SK-N-SH (cell line): ENCODE measurements at regions not wholly inside any gene's neighbourhood (a gene's known extent, or its start where the extent isn't known, plus 50 kb on each side); places are given as distances from the start of the nearest gene placed in this dataset.

Experiments used
- CTCF ChIA-PET: fragments of 300-600, 350-600 bp; formaldehyde crosslinking; extraction: SDS; loops from one replicate; lab custom pipeline; 2021; lab: Yijun Ruan, JAX
- POLR2A ChIA-PET: fragments of 350-600 bp; sonication (Branson Sonifier 250); formaldehyde crosslinking; extraction: SDS; loops from one replicate; lab custom pipeline; 2020; ENCODE audit warnings: antibody characterized with exemption, inconsistent platforms; lab: Yijun Ruan, JAX
- DNase-seq: peaks from one replicate; pipeline ENCODE4 v3.0.0; 2012
- H2AFZ ChIP-seq: fragments of 200-600 bp; sonication (generic); 2 replicates; pipeline ENCODE4 v1.8.1; 2016; ENCODE audit warnings: antibody characterized with exemption, mild to moderate bottlenecking, low read depth
- H3F3A ChIP-seq: fragments of 200-600 bp; sonication (generic); replicated peaks from 2 replicates; pipeline ENCODE3; 2016; ENCODE audit warnings: antibody characterized with exemption, mild to moderate bottlenecking; ENCODE audit not compliant: insufficient read depth
- H3K27ac ChIP-seq, 2 experiments: fragments of 200-500 bp in 1 of 2; fragments of 200-600 bp in 1 of 2; sonication (Bioruptor generic) in 1 of 2; sonication (generic), shearing (Covaris generic) in 1 of 2; 2 replicates each; pipeline versions ENCODE4 v1.5.1 to v1.6.1; 2014 to 2016; ENCODE audit warnings: low read depth in 2 of 2, inconsistent platforms in 1 of 2, low read length in 1 of 2, mild to moderate bottlenecking in 1 of 2, mixed read lengths in 1 of 2
- H3K27me3 ChIP-seq: fragments of 200-600 bp; sonication (generic), shearing (Covaris generic); 2 replicates; pipeline ENCODE4 v1.6.1; 2016; ENCODE audit warnings: mixed run types; ENCODE audit not compliant: insufficient read depth
- H3K36me3 ChIP-seq, 2 experiments: fragments of 200-500 bp in 1 of 2; fragments of 200-600 bp in 1 of 2; sonication (Bioruptor generic) in 1 of 2; sonication (generic) in 1 of 2; replicated peaks in 1 of 2; 2 replicates each; pipeline versions ENCODE3 to v1.5.1; 2014 to 2016; ENCODE audit warnings: low read length in 1 of 2, mild to moderate bottlenecking in 1 of 2; ENCODE audit not compliant: insufficient read depth in 2 of 2, control insufficient read depth in 1 of 2
- H3K4me1 ChIP-seq, 2 experiments: fragments of 200-500 bp in 1 of 2; fragments of 200-600 bp in 1 of 2; sonication (Bioruptor generic) in 1 of 2; sonication (generic), shearing (Covaris generic) in 1 of 2; 2 replicates each; pipeline versions ENCODE4 v1.5.1 to v1.6.1; 2014 to 2016; ENCODE audit warnings: low read depth in 1 of 2, low read length in 1 of 2, mixed run types in 1 of 2; ENCODE audit not compliant: insufficient read depth in 2 of 2, control insufficient read depth in 1 of 2
- H3K4me2 ChIP-seq: fragments of 200-600 bp; sonication (generic), shearing (Covaris generic); 2 replicates; pipeline ENCODE4 v1.6.1; 2017; ENCODE audit warnings: mixed run types
- H3K4me3 ChIP-seq, 2 experiments: fragments of 200-500 bp in 1 of 2; fragments of 200-600 bp in 1 of 2; sonication (Bioruptor generic) in 1 of 2; sonication (generic), shearing (Covaris generic) in 1 of 2; 2 replicates each; pipeline versions ENCODE4 v1.5.1 to v1.8.1; 2014 to 2016; ENCODE audit warnings: low read depth in 2 of 2, inconsistent platforms in 1 of 2, low read length in 1 of 2, mild to moderate bottlenecking in 1 of 2, mixed read lengths in 1 of 2, moderate library complexity in 1 of 2
- H3K79me2 ChIP-seq: fragments of 200-600 bp; sonication (generic); 2 replicates; pipeline ENCODE4 v1.8.1; 2017; ENCODE audit warnings: mild to moderate bottlenecking; ENCODE audit not compliant: insufficient read depth
- H3K9ac ChIP-seq: fragments of 200-600 bp; sonication (generic); 2 replicates; pipeline ENCODE4 v1.6.1; 2017; ENCODE audit warnings: mixed run types
- H3K9me2 ChIP-seq: fragments of 200-600 bp; sonication (generic); 2 replicates; pipeline ENCODE4 v1.6.1; 2017; ENCODE audit warnings: mixed run types
- H3K9me3 ChIP-seq: fragments of 200-600 bp; sonication (generic); 2 replicates; pipeline ENCODE4 v1.6.1; 2017; ENCODE audit warnings: mixed run types, mild to moderate bottlenecking, moderate library complexity
- H4K20me1 ChIP-seq: fragments of 200-600 bp; sonication (generic); 2 replicates; pipeline ENCODE4 v1.6.1; 2017; ENCODE audit warnings: mild to moderate bottlenecking, mixed run types; ENCODE audit not compliant: insufficient read depth
- FOSL2 ChIP-seq: IDR thresholded peaks from 2 replicates; pipeline ENCODE4 v1.4.0; 2012; ENCODE audit warnings: low read depth, mild to moderate bottlenecking, moderate library complexity, borderline replicate concordance
- GABPA ChIP-seq: IDR thresholded peaks from 2 replicates; pipeline ENCODE4 v1.4.0; 2012; ENCODE audit warnings: low read depth, mild to moderate bottlenecking
- NRF1 ChIP-seq: IDR thresholded peaks from 2 replicates; pipeline ENCODE4 v1.6.1; 2012; ENCODE audit warnings: low read depth, mild to moderate bottlenecking, low read length
- PBX3 ChIP-seq: IDR thresholded peaks from 2 replicates; pipeline ENCODE4; 2012
- RAD21 ChIP-seq: IDR thresholded peaks from 2 replicates; pipeline ENCODE4 v1.6.1; 2012; ENCODE audit warnings: mild to moderate bottlenecking, low read length
- REST ChIP-seq: IDR thresholded peaks from 2 replicates; pipeline ENCODE4 v1.6.1; 2012; ENCODE audit warnings: mild to moderate bottlenecking, low read depth, low read length, moderate library complexity
- RFX5 ChIP-seq: IDR thresholded peaks from 2 replicates; pipeline ENCODE4 v1.6.1; 2012; ENCODE audit warnings: mild to moderate bottlenecking, improper control_type of control experiment, low read length
- SMC3 ChIP-seq: IDR thresholded peaks from 2 replicates; pipeline ENCODE4 v1.6.1; 2012; ENCODE audit warnings: low read depth, low read length, improper control_type of control experiment
- WGBS: methylation state at CpG from one replicate; pipeline ENCODE4 v1.1.6; 2017; ENCODE audit warnings: low lambda C conversion rate; 5-methylcytosine and 5-hydroxymethylcytosine counted together
- TF ChIP-seq, protein P1 (sequence below): fragments of 150-350 bp; IDR thresholded peaks from 2 replicates; pipeline ENCODE4 v1.6.1; 2016; ENCODE audit warnings: mild to moderate bottlenecking, low read depth, low read length
- TF ChIP-seq, protein P2 (sequence below): fragments of 200-600 bp; sonication (generic); IDR thresholded peaks from 2 replicates; pipeline ENCODE4 v1.6.1; 2017; ENCODE audit warnings: antibody characterized with exemption, mild to moderate bottlenecking, moderate library complexity

- Histone ChIP-seq H3K27ac (no peak overlapping the region), H3K4me3 (no peak overlapping the region), H3K9me2 (no peaks in the 10 kb centered on the region), H3K27me3 (no peaks in the 10 kb centered on the region), H3K79me2 (no peaks in the 10 kb centered on the region), H3K4me1 (no peaks in the 10 kb centered on the region), H3K36me3 (no peaks in the 10 kb centered on the region), H3K4me2 (no peak overlapping the region), H4K20me1 (no peaks in the 10 kb centered on the region), H2AFZ (no peak overlapping the region), H3F3A (no peaks in the 10 kb centered on the region), H3K9me3 (no peaks in the 10 kb centered on the region), H3K9ac (no peak overlapping the region)
- CTCF ChIA-PET: no interaction called here
- DNase-seq: no peak
- no peak for TF ChIP-seq REST
- TF ChIP-seq PBX3: no peak
- TF ChIP-seq, protein P1, sequence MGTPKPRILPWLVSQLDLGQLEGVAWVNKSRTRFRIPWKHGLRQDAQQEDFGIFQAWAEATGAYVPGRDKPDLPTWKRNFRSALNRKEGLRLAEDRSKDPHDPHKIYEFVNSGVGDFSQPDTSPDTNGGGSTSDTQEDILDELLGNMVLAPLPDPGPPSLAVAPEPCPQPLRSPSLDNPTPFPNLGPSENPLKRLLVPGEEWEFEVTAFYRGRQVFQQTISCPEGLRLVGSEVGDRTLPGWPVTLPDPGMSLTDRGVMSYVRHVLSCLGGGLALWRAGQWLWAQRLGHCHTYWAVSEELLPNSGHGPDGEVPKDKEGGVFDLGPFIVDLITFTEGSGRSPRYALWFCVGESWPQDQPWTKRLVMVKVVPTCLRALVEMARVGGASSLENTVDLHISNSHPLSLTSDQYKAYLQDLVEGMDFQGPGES: no peak
- POLR2A ChIA-PET: no interaction called here
- WGBS: 28% methylated on average over 2 of the region's 2 CpGs
Measured at GRCh38 chr15:47371939-47372338, 345.4 kb upstream of the SEMA6D start.

GRCh38 chr15:47374222-47374621 is 343.1 kb upstream of the SEMA6D start:
- Histone ChIP-seq H3K36me3 (no peaks in the 10 kb centered on the region), H3K4me3 (no peak overlapping the region), H3K9me2 (no peaks in the 10 kb centered on the region), H3K4me2 (no peak overlapping the region), H3K9me3 (no peaks in the 10 kb centered on the region), H3K27ac (no peak overlapping the region), H3F3A (no peaks in the 10 kb centered on the region), H3K9ac (no peak overlapping the region), H3K27me3 (no peaks in the 10 kb centered on the region), H3K4me1 (peaks cover 0 to 2% of the 10 kb centered on the region in 2 experiments; a peak in 1 of 4 replicates), H3K79me2 (no peaks in the 10 kb centered on the region), H2AFZ (no peak overlapping the region), H4K20me1 (no peaks in the 10 kb centered on the region)
- POLR2A ChIA-PET: no interaction called here
- CTCF ChIA-PET: interaction anchor here (0.5 to 1.9 kb wide), 6 partner anchors 9 to 1004 kb away, joined by 3 to 7 read pairs (median 4); no protein-coding TSS in a partner anchor
- peak; percentile 45 for TF ChIP-seq RAD21
- TF ChIP-seq NRF1: no peak
- TF ChIP-seq SMC3: peak; percentile 24
- TF ChIP-seq, protein P2, sequence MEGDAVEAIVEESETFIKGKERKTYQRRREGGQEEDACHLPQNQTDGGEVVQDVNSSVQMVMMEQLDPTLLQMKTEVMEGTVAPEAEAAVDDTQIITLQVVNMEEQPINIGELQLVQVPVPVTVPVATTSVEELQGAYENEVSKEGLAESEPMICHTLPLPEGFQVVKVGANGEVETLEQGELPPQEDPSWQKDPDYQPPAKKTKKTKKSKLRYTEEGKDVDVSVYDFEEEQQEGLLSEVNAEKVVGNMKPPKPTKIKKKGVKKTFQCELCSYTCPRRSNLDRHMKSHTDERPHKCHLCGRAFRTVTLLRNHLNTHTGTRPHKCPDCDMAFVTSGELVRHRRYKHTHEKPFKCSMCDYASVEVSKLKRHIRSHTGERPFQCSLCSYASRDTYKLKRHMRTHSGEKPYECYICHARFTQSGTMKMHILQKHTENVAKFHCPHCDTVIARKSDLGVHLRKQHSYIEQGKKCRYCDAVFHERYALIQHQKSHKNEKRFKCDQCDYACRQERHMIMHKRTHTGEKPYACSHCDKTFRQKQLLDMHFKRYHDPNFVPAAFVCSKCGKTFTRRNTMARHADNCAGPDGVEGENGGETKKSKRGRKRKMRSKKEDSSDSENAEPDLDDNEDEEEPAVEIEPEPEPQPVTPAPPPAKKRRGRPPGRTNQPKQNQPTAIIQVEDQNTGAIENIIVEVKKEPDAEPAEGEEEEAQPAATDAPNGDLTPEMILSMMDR: peak; percentile 38
- TF ChIP-seq PBX3: no peak
- TF ChIP-seq RFX5: no peak
- TF ChIP-seq FOSL2: no peak
- no peak for TF ChIP-seq GABPA
- WGBS: 0% methylated on average over 1 of the region's 1 CpG
- DNase-seq: no peak
